Upper lobe of right lung (tissue), 1 donor: ENCODE measurements at regions not wholly inside any gene's neighbourhood (a gene's known extent, or its start where the extent isn't known, plus 50 kb on each side); places are given as distances from the start of the nearest gene placed in this dataset.

Source experiments
- ATAC-seq: fragments of 200-7000 bp; cut with Tn5 transposase; one replicate; pipeline ENCODE4 v1.9.1; 2020; ENCODE audit warnings: mild to moderate bottlenecking, moderate library complexity
- DNase-seq: peaks from one replicate; pipeline ENCODE4 v3.0.0-alpha.2; 2020
- H3K27ac ChIP-seq: fragments of 200-600 bp; one replicate; pipeline ENCODE4 v1.8.0; 2022
- H3K27me3 ChIP-seq: fragments of 200-600 bp; one replicate; pipeline ENCODE4 v1.8.0; 2022; ENCODE audit warnings: mild to moderate bottlenecking
- H3K36me3 ChIP-seq: fragments of 200-600 bp; one replicate; pipeline ENCODE4 v1.8.0; 2022
- H3K4me1 ChIP-seq: fragments of 200-600 bp; one replicate; pipeline ENCODE4 v1.8.0; 2022
- H3K4me3 ChIP-seq: fragments of 200-600 bp; one replicate; pipeline ENCODE4 v1.8.0; 2022; ENCODE audit warnings: mild to moderate bottlenecking
- H3K9me3 ChIP-seq: fragments of 200-600 bp; one replicate; pipeline ENCODE4 v1.8.0; 2022
- CTCF ChIP-seq: fragments of 200-600 bp; IDR thresholded peaks from one replicate; pipeline ENCODE4 v1.8.0; 2022; ENCODE audit warnings: antibody characterized with exemption
- intact Hi-C: fragments of 100-400 bp; cut with DNase I; formaldehyde crosslinking; loops from one replicate; pipeline ENCODE4 v1.11.0; 2022
- donor health status: DM: no; HTN: yes; CAD: no; lungs with severe emphysema.

- ATAC-seq (no peak), DNase-seq (no peak)
- no peak for TF ChIP-seq CTCF
- Histone ChIP-seq H3K27ac (no peak overlapping the region), H3K9me3 (no peaks in the 10 kb centered on the region), H3K4me1 (no peaks in the 10 kb centered on the region), H3K36me3 (no peaks in the 10 kb centered on the region), H3K27me3 (no peaks in the 10 kb centered on the region), H3K4me3 (peak overlapping the region; percentile 9)
- intact Hi-C loops = no loop called here
Observed at GRCh38 chr4:19262467-19262866, 989.2 kb upstream of the SLIT2 start.

- intact Hi-C loops = no loop called here
- Histone ChIP-seq H3K4me3 (no peak overlapping the region), H3K36me3 (no peaks in the 10 kb centered on the region), H3K4me1 (no peaks in the 10 kb centered on the region), H3K9me3 (no peaks in the 10 kb centered on the region), H3K27me3 (no peaks in the 10 kb centered on the region), H3K27ac (no peak overlapping the region)
- ATAC-seq (no peak), DNase-seq (no peak)
- no peak for TF ChIP-seq CTCF
Observed at GRCh38 chr4:19260346-19260745, 991.4 kb upstream of the SLIT2 start.

- Histone ChIP-seq H3K4me3 (no peak overlapping the region), H3K9me3 (no peaks in the 10 kb centered on the region), H3K36me3 (no peaks in the 10 kb centered on the region), H3K27ac (no peak overlapping the region), H3K27me3 (no peaks in the 10 kb centered on the region), H3K4me1 (no peaks in the 10 kb centered on the region)
- intact Hi-C loops = no loop called here
- ATAC-seq = no peak
- DNase-seq = no peak
- TF ChIP-seq CTCF = no peak
Observed at GRCh38 chr4:19259920-19260319, 991.8 kb upstream of the SLIT2 start.

GRCh38 chr4:19256823-19257222 is 994.9 kb upstream of the SLIT2 start:
- Histone ChIP-seq H3K9me3 (no peaks in the 10 kb centered on the region), H3K4me3 (no peak overlapping the region), H3K27me3 (no peaks in the 10 kb centered on the region), H3K36me3 (no peaks in the 10 kb centered on the region), H3K27ac (no peak overlapping the region), H3K4me1 (no peaks in the 10 kb centered on the region)
- ATAC-seq (no peak), DNase-seq (no peak)
- TF ChIP-seq CTCF = no peak
- intact Hi-C loops = no loop called here

- Histone ChIP-seq H3K4me3 (no peak overlapping the region), H3K4me1 (no peaks in the 10 kb centered on the region), H3K27ac (no peak overlapping the region), H3K9me3 (no peaks in the 10 kb centered on the region), H3K27me3 (no peaks in the 10 kb centered on the region), H3K36me3 (no peaks in the 10 kb centered on the region)
- DNase-seq = no peak
- intact Hi-C loops = no loop called here
- ATAC-seq = no peak
- TF ChIP-seq CTCF = no peak
Observed at GRCh38 chr4:19254486-19254885, 997.2 kb upstream of the SLIT2 start.

GRCh38 chr4:19248023-19248422 is 1003.7 kb upstream of the SLIT2 start:
- ATAC-seq = no peak
- no peaks in the 10 kb centered on the region for H3K4me1 ChIP-seq
- H3K27ac ChIP-seq = no peak overlapping the region
- intact Hi-C loops = no loop called here
- no peaks in the 10 kb centered on the region for H3K27me3 ChIP-seq
- DNase-seq = no peak
- no peaks in the 10 kb centered on the region for H3K9me3 ChIP-seq
- no peak for TF ChIP-seq CTCF
- no peak overlapping the region for H3K4me3 ChIP-seq
- H3K36me3 ChIP-seq = no peaks in the 10 kb centered on the region
